ENCODE measurements at regions not wholly inside any gene's neighbourhood (a gene's known extent, or its start where the extent isn't known, plus 50 kb on each side); places are given as distances from the start of the nearest gene placed in this dataset.

- Histone ChIP-seq H3K79me2 (ENCODE audit: control insufficient read depth, low read length) (no peaks in the 10 kb centered on the region), H4K20me1 (ENCODE audit: control insufficient read depth, insufficient read depth, low read depth, low read length) (no peaks in the 10 kb centered on the region), H3K9me3 (ENCODE audit: control insufficient read depth, insufficient read depth, low read length) (no peaks in the 10 kb centered on the region), H3F3A (ENCODE audit: control insufficient read depth, insufficient read depth) (no peaks in the 10 kb centered on the region), H3K27me3 (ENCODE audit: control insufficient read depth, low read length) (no peaks in the 10 kb centered on the region), H3K9me2 (replicated peaks; ENCODE audit: control insufficient read depth, low read length) (no peaks in the 10 kb centered on the region), H3K4me1 (ENCODE audit: control insufficient read depth, low read length) (no peaks in the 10 kb centered on the region), H3K27ac (ENCODE audit: low read depth, low read length) (no peak overlapping the region), H3K4me2 (ENCODE audit: low read length) (no peak overlapping the region), H3K36me3 (ENCODE audit: control insufficient read depth, low read length) (no peaks in the 10 kb centered on the region), H3K4me3 (ENCODE audit: low read length) (no peak overlapping the region)
- TF ChIP-seq, protein P1, sequence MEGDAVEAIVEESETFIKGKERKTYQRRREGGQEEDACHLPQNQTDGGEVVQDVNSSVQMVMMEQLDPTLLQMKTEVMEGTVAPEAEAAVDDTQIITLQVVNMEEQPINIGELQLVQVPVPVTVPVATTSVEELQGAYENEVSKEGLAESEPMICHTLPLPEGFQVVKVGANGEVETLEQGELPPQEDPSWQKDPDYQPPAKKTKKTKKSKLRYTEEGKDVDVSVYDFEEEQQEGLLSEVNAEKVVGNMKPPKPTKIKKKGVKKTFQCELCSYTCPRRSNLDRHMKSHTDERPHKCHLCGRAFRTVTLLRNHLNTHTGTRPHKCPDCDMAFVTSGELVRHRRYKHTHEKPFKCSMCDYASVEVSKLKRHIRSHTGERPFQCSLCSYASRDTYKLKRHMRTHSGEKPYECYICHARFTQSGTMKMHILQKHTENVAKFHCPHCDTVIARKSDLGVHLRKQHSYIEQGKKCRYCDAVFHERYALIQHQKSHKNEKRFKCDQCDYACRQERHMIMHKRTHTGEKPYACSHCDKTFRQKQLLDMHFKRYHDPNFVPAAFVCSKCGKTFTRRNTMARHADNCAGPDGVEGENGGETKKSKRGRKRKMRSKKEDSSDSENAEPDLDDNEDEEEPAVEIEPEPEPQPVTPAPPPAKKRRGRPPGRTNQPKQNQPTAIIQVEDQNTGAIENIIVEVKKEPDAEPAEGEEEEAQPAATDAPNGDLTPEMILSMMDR (IDR thresholded peaks at IDR 0.05; ENCODE audit: low read depth, low read length, poor library complexity, severe bottlenecking), result no peak
- no peak for TF ChIP-seq EZH2phosphoT487 (IDR thresholded peaks at IDR 0.05; ENCODE audit: borderline replicate concordance, low read length)
Observed at GRCh38 chr6:22809370-22809769, 240.0 kb downstream of the HDGFL1 start.

- H3K27ac ChIP-seq (ENCODE audit: low read depth, low read length), result no peak overlapping the region
- H3K4me1 ChIP-seq (ENCODE audit: control insufficient read depth, low read length), result no peaks in the 10 kb centered on the region
- no peak overlapping the region for H3K4me2 ChIP-seq (ENCODE audit: low read length)
- no peaks in the 10 kb centered on the region for H3K9me2 ChIP-seq (replicated peaks; ENCODE audit: control insufficient read depth, low read length)
- H3F3A ChIP-seq (ENCODE audit: control insufficient read depth, insufficient read depth), result no peaks in the 10 kb centered on the region
- no peaks in the 10 kb centered on the region for H4K20me1 ChIP-seq (ENCODE audit: control insufficient read depth, insufficient read depth, low read depth, low read length)
- no peak overlapping the region for H3K4me3 ChIP-seq (ENCODE audit: low read length)
- H3K79me2 ChIP-seq (ENCODE audit: control insufficient read depth, low read length), result no peaks in the 10 kb centered on the region
- H3K27me3 ChIP-seq (ENCODE audit: control insufficient read depth, low read length), result no peaks in the 10 kb centered on the region
- no peak for TF ChIP-seq EZH2phosphoT487 (IDR thresholded peaks at IDR 0.05; ENCODE audit: borderline replicate concordance, low read length)
- TF ChIP-seq, protein P1 (IDR thresholded peaks at IDR 0.05; ENCODE audit: low read depth, low read length, poor library complexity, severe bottlenecking), result no peak
- H3K36me3 ChIP-seq (ENCODE audit: control insufficient read depth, low read length), result no peaks in the 10 kb centered on the region
- no peaks in the 10 kb centered on the region for H3K9me3 ChIP-seq (ENCODE audit: control insufficient read depth, insufficient read depth, low read length)
Observed at GRCh38 chr6:22819209-22819608, 249.8 kb downstream of the HDGFL1 start.

DNA sequence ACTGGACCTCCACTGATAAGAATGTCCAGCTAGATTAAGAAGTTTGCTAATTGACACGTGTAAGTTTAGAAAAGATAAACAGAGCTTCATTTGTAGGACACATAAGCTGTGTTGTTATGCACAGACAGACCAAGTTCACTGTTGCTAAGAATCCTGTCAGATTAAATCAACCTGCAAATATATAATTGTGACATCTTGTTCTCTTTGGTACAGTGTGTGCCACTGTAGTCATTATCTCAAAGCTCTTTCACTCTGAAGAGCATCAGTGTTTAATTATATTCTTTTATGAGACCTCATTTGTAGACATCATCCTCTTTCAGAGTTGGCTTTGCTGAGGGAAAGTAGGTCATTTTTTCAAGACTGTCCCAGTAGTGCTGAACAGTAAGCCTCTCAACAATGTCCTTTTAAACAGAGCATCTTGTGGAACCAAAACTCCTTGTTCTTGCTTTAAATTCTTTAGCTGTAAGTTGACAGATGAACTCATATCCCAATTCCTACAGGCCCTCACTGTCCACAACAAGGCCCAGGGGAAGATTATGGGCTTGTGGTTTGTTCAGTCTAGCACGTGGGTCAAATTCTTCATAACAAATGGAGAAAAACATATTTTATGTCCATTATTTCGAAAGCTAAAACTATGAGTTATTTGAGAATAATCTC lies 252.4 kb downstream of the HDGFL1 start:
- no peaks in the 10 kb centered on the region for H4K20me1 ChIP-seq (ENCODE audit: control insufficient read depth, insufficient read depth, low read depth, low read length)
- no peaks in the 10 kb centered on the region for H3K9me2 ChIP-seq (replicated peaks; ENCODE audit: control insufficient read depth, low read length)
- H3K4me1 ChIP-seq (ENCODE audit: control insufficient read depth, low read length), result no peaks in the 10 kb centered on the region
- no peaks in the 10 kb centered on the region for H3K79me2 ChIP-seq (ENCODE audit: control insufficient read depth, low read length)
- H3K36me3 ChIP-seq (ENCODE audit: control insufficient read depth, low read length), result no peaks in the 10 kb centered on the region
- H3K4me3 ChIP-seq (ENCODE audit: low read length), result no peak overlapping the region
- H3K27me3 ChIP-seq (ENCODE audit: control insufficient read depth, low read length), result no peaks in the 10 kb centered on the region
- no peak overlapping the region for H3K27ac ChIP-seq (ENCODE audit: low read depth, low read length)
- TF ChIP-seq EZH2phosphoT487 (IDR thresholded peaks at IDR 0.05; ENCODE audit: borderline replicate concordance, low read length), result no peak
- TF ChIP-seq, protein P1 (IDR thresholded peaks at IDR 0.05; ENCODE audit: low read depth, low read length, poor library complexity, severe bottlenecking), result no peak
- no peaks in the 10 kb centered on the region for H3K9me3 ChIP-seq (ENCODE audit: control insufficient read depth, insufficient read depth, low read length)
- no peak overlapping the region for H3K4me2 ChIP-seq (ENCODE audit: low read length)
- H3F3A ChIP-seq (ENCODE audit: control insufficient read depth, insufficient read depth), result no peaks in the 10 kb centered on the region

Measured in DOHH2 (cell line).